GM23248 (cell line): ENCODE measurements at regions not wholly inside any gene's neighbourhood (a gene's known extent, or its start where the extent isn't known, plus 50 kb on each side); places are given as distances from the start of the nearest gene placed in this dataset.

Experiments used
- EZH2 ChIP-seq: fragments of 200-600 bp; sonication (generic); IDR thresholded peaks from 2 replicates; pipeline ENCODE4 v1.6.1; 2018; ENCODE audit warnings: antibody characterized with exemption, mild to moderate bottlenecking; ENCODE audit not compliant: insufficient read depth, poor library complexity, severe bottlenecking
- EZH2phosphoT487 ChIP-seq: fragments of 200-600 bp; sonication (generic); IDR thresholded peaks from 2 replicates; pipeline ENCODE4 v1.6.1; 2018; ENCODE audit warnings: antibody characterized with exemption, moderate library complexity, mild to moderate bottlenecking, low read depth; ENCODE audit not compliant: insufficient read depth

DNA sequence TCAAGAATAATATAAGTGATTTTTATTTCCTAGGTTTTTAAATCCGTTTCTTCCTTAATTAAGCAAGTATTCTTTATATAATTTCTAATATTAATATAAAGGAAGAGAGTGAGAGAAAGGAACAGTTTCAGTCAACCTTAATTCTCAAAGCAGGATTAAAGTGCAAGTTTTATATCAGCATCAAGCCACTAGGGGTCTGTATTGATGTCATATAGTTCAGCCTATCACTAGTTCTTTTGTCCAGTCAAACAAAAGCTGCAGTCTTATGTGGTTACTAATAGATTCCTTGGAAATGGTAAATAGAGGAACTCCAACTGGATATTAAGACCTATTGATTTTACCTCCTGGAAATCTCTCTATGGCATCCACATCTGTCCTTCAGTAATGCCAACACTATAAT, 82.0 kb downstream of the NAP1L3 start:
- TF ChIP-seq EZH2 (no peak), EZH2phosphoT487 (no peak)
